HT1080 (cell line): ENCODE measurements at regions not wholly inside any gene's neighbourhood (a gene's known extent, or its start where the extent isn't known, plus 50 kb on each side); places are given as distances from the start of the nearest gene placed in this dataset.

ENCODE experiments used
- DNase-seq: peaks from one replicate; pipeline ENCODE4 v3.0.0-alpha.2; 2015; ENCODE audit warnings: low read depth

GRCh38 chr3:127377801-127378655, 90.2 kb upstream of the PRR20G start:
- DNase-seq: no peak

GRCh38 chr3:127375151-127375930, 87.5 kb upstream of the PRR20G start:
- no peak for DNase-seq

GRCh38 chr3:127374086-127375010, 86.5 kb upstream of the PRR20G start:
- DNase-seq: no peak

GRCh38 chr3:127373441-127374085, 85.7 kb upstream of the PRR20G start:
- no peak for DNase-seq

GRCh38 chr3:127371846-127372245, 84.0 kb upstream of the PRR20G start:
- DNase-seq: no peak

GRCh38 chr3:127371334-127371733, 83.5 kb upstream of the PRR20G start:
- DNase-seq: no peak

- no peak for DNase-seq
These were observed 83.1 kb upstream of the PRR20G start for GRCh38 chr3:127370906-127371305.

GRCh38 chr3:127369356-127369935, 81.6 kb upstream of the PRR20G start:
- no peak for DNase-seq

GRCh38 chr3:127368186-127369032, 80.6 kb upstream of the PRR20G start:
- DNase-seq: no peak

GRCh38 chr3:127367593-127367992, 79.7 kb upstream of the PRR20G start:
- no peak for DNase-seq

- DNase-seq: no peak
These were observed 78.5 kb upstream of the PRR20G start for GRCh38 chr3:127366383-127366782.

GRCh38 chr3:127365163-127365798, 77.4 kb upstream of the PRR20G start:
- no peak for DNase-seq

- no peak for DNase-seq
These were observed 76.0 kb upstream of the PRR20G start for GRCh38 chr3:127363891-127364290.

- DNase-seq: no peak
These were observed 75.3 kb upstream of the PRR20G start for GRCh38 chr3:127363171-127363570.

GRCh38 chr3:127360647-127361046, 72.8 kb upstream of the PRR20G start:
- DNase-seq: no peak

- no peak for DNase-seq
These were observed 70.8 kb upstream of the PRR20G start for GRCh38 chr3:127358641-127359040.

- no peak for DNase-seq
These were observed 68.5 kb upstream of the PRR20G start for GRCh38 chr3:127356381-127356780.

- no peak for DNase-seq
These were observed 66.9 kb upstream of the PRR20G start for GRCh38 chr3:127354761-127355160.

GRCh38 chr3:127352612-127353011, 64.8 kb upstream of the PRR20G start:
- DNase-seq: no peak
